Activated CD8-positive, alpha-beta T cell treated with anti-CD3 and anti-CD28 coated beads, Interleukin-2, amount 10 ng/mL, durations not matched to agents 7 days and 5 days (primary cell): ENCODE measurements at regions not wholly inside any gene's neighbourhood (a gene's known extent, or its start where the extent isn't known, plus 50 kb on each side); places are given as distances from the start of the nearest gene placed in this dataset.
"Not testable (repeated sequence)": the region's sequence is repeated elsewhere in the genome, so short reads cannot be mapped to it uniquely, and the experiment has no call there.

ENCODE experiments used
- ATAC-seq: fragments of 150-1000 bp; cut with Tn5 transposase; one replicate; pipeline ENCODE4 v1.10.0; 2021; ENCODE audit warnings: moderate library complexity
- CTCF ChIA-PET: fragments of 350-600 bp; sonication (Branson Sonifier 250); formaldehyde crosslinking; loops from one replicate; lab custom pipeline; 2021; ENCODE audit warnings: antibody characterized with exemption; lab: Charles Lee
- POLR2A ChIA-PET: fragments of 350-600 bp; sonication (Branson Sonifier 250); formaldehyde crosslinking; loops from one replicate; lab custom pipeline; 2021; ENCODE audit warnings: antibody characterized with exemption; lab: Charles Lee
- DNase-seq: peaks from one replicate; pipeline ENCODE4 v3.0.0-alpha.2; 2020
- H3K27ac Mint-ChIP-seq: one replicate; pipeline ENCODE4 v1.8.0; 2021; ENCODE audit warnings: mild to moderate bottlenecking, mixed read lengths
- H3K27me3 Mint-ChIP-seq: one replicate; pipeline ENCODE4 v1.8.0; 2021; ENCODE audit warnings: low read depth, mixed read lengths
- H3K36me3 Mint-ChIP-seq: one replicate; pipeline ENCODE4 v1.8.0; 2021; ENCODE audit warnings: low read depth, mixed read lengths
- H3K4me1 Mint-ChIP-seq: one replicate; pipeline ENCODE4 v1.8.0; 2021; ENCODE audit warnings: low read depth, mixed read lengths
- H3K4me3 Mint-ChIP-seq: one replicate; pipeline ENCODE4 v1.8.0; 2021; ENCODE audit warnings: mild to moderate bottlenecking, mixed read lengths
- H3K9me3 Mint-ChIP-seq: one replicate; pipeline ENCODE4 v1.8.0; 2022; ENCODE audit warnings: mixed read lengths; ENCODE audit not compliant: insufficient read depth

DNA sequence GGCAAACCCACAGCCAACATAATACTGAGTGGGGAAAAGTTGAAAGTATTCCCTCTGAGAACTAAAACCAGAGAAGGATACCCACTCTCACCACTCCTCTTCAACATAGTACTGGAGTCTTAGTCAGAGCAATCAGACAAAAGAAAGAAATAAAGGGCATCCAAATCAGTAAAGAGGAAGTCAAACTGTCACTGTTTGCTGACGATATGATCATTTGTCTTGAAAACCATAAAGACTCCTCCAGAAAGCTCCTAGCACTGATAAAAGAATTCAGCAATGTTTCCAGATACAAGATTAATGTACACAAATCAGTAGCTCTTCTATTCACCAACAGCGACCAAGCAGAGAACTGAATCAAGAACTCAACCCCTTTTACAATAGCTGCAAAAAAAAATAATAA is 64.0 kb upstream of the SSTR4 start:
- H3K27me3 Mint-ChIP-seq: not testable (repeated sequence)

DNA sequence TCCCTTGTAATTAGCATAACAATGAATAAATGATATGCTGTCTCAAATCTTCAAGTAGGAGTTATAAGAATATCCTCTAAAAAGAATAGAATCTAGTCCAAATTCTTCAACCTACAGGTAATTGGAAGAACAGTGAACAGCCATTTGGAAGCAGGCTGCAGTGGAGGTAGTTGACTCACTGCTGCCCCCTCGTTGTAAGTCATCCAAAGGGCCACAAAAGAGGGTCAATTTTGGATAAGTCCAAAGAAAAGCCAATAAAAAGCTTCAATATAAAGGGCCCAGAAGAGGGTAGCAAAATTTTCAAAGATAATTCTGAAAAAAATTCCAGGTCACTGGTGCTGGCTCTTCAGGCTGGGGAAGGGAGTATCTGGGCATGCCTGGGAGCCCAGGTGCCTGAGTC is 60.8 kb upstream of the SSTR4 start:
- Mint-ChIP-seq H3K36me3 (no peaks in the 10 kb centered on the region), H3K9me3 (no peaks in the 10 kb centered on the region), H3K27me3 (peaks cover 5% of the 10 kb centered on the region), H3K4me3 (no peak overlapping the region), H3K27ac (no peak overlapping the region), H3K4me1 (no peaks in the 10 kb centered on the region)
- ATAC-seq (no peak), DNase-seq (no peak)
- POLR2A ChIA-PET: no interaction called here
- CTCF ChIA-PET: no interaction called here

More for the DNA sequence above, 64.0 kb upstream of the SSTR4 start:
- H3K4me1 Mint-ChIP-seq, H3K9me3 Mint-ChIP-seq, POLR2A ChIA-PET, DNase-seq, H3K4me3 Mint-ChIP-seq, CTCF ChIA-PET, H3K27ac Mint-ChIP-seq, ATAC-seq, H3K36me3 Mint-ChIP-seq: not testable (repeated sequence)

DNA sequence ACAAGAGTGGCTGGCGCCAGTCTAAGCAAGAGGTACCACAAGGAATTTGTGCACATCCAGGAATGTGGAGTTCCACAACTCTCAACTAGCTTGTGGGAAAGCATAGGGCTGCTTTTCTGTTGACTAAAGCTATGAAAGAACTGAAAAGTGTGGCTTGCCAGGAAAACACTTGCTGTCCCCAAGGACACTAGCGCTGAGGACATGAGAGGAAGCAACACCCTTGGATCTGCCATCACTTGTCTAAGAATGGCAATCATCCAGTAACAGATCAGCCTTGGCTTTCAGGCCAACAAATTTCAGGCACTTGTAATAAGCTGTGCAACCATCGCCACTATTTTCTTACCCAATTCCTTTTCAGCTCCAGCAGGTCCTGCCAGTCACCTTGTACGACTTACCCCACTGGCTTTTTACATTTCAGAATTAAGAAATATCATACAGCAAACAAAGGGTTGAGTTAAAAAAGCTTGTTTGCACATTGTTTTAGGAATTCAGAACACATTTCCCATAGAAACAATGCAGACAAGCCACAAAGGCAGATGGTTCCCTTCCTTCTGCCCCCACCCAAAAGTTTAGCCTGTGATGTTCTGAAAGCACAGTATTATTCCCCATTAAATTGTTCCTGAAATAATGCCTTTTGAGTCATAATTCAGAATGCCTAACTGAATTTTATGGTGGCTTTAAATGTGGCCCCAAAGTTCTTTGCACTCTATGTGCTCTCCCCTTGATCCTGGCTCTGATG is 57.9 kb upstream of the SSTR4 start:
- Mint-ChIP-seq H3K4me1 (no peaks in the 10 kb centered on the region), H3K4me3 (no peak overlapping the region), H3K27ac (no peak overlapping the region), H3K27me3 (no peaks in the 10 kb centered on the region), H3K9me3 (peaks cover 1% of the 10 kb centered on the region), H3K36me3 (no peaks in the 10 kb centered on the region)
- ChIA-PET POLR2A (no interaction called here), CTCF (no interaction called here)
- DNase-seq (no peak), ATAC-seq (no peak)

DNA sequence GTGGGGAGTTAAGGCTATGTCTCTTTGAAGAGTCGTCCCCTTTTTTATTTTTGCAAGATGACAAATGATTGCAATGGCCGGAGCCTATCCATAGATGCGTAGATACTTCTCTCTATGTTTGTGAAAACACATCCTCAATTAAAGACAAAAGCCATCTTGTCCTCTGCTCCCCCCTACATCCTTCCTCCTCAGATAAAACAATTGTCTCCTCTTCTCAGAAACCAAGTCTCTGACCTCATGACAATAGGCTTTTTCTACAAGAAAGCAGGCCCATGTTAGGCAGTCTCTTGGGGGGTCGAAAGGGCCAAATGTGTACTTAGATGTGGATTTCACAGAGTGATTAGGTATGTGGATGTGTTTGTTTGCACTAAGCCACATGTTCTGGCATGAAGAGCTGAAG is 51.1 kb upstream of the SSTR4 start:
- H3K9me3 Mint-ChIP-seq: peaks cover 4% of the 10 kb centered on the region
- no peak for DNase-seq
- H3K27ac Mint-ChIP-seq: no peak overlapping the region
- POLR2A ChIA-PET: no interaction called here
- peaks cover 2% of the 10 kb centered on the region for H3K4me1 Mint-ChIP-seq
- H3K36me3 Mint-ChIP-seq: no peaks in the 10 kb centered on the region
- H3K4me3 Mint-ChIP-seq: no peak overlapping the region
- CTCF ChIA-PET: no interaction called here
- peaks cover 3% of the 10 kb centered on the region for H3K27me3 Mint-ChIP-seq
- ATAC-seq: no peak

DNA sequence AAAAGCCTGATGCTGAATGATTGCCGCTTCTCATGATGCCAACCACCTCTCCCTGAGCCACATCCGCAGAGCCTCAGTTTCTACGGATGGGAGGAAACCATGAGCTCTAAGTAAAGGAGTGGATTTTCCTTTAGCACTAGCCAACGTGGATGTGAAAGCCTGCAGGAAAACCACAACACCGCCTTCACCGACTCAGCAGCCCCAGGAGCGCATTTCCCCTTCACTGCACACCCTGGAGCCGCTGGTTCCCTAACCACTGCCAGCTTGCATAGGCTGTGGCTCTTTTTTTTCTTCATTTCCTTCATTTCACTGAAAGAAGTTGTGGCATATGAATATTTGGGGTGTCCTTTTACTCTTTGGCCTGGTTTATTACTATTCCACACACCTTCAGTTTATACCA is 50.5 kb upstream of the SSTR4 start:
- ATAC-seq (no peak), DNase-seq (no peak)
- no peak overlapping the region for H3K4me3 Mint-ChIP-seq
- ChIA-PET CTCF (no interaction called here), POLR2A (no interaction called here)
- no peaks in the 10 kb centered on the region for H3K36me3 Mint-ChIP-seq
- H3K27ac Mint-ChIP-seq: no peak overlapping the region
- peaks cover 3% of the 10 kb centered on the region for H3K27me3 Mint-ChIP-seq
- H3K4me1 Mint-ChIP-seq: peaks cover 2% of the 10 kb centered on the region
- H3K9me3 Mint-ChIP-seq: peaks cover 4% of the 10 kb centered on the region

DNA sequence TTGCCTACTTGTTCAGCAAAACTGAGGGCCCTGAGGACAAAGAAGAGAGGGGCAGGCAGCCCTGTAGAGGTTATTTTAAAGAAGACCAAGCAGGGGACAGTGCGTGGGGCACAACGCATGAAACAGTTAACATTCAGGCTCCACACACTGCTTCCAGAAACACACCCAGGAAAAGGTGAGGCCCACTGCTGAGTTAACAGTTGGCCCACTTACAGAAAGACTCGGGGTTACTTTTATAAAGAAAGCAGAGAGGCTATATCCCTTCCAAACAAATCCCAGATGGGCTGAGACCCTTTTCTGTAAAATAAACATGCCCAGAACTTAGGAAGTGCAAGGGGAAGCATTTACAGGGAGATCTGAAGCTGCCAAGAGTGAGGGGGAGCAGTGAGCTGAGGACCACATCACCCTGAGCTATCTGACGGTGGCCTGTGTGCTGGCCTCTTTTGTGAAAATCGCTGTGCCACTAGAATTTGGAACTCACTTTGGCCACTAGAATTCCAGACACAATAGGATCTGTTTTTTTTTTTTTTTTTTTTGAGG is 49.8 kb upstream of the SSTR4 start:
- H3K4me1 Mint-ChIP-seq: peaks cover 2% of the 10 kb centered on the region
- peaks cover 4% of the 10 kb centered on the region for H3K9me3 Mint-ChIP-seq
- ChIA-PET CTCF (no interaction called here), POLR2A (no interaction called here)
- H3K4me3 Mint-ChIP-seq: no peak overlapping the region
- no peaks in the 10 kb centered on the region for H3K36me3 Mint-ChIP-seq
- no peak overlapping the region for H3K27ac Mint-ChIP-seq
- H3K27me3 Mint-ChIP-seq: peaks cover 3% of the 10 kb centered on the region
- ATAC-seq (no peak), DNase-seq (no peak)
